Effector memory CD8-positive, alpha-beta T cell (primary cell): ENCODE measurements at regions not wholly inside any gene's neighbourhood (a gene's known extent, or its start where the extent isn't known, plus 50 kb on each side); places are given as distances from the start of the nearest gene placed in this dataset.
"Not testable (repeated sequence)": the region's sequence is repeated elsewhere in the genome, so short reads cannot be mapped to it uniquely, and the experiment has no call there.

ENCODE experiments used
- ATAC-seq: fragments of 150-1000 bp; cut with Tn5 transposase; replicated peaks from 2 replicates; pipeline ENCODE4 v1.10.0; 2021; ENCODE audit warnings: mild to moderate bottlenecking, moderate library complexity
- DNase-seq, 3 experiments: peaks; one replicate each; pipeline ENCODE4 v3.0.0; 2021
- H3K27ac Mint-ChIP-seq, 2 donors: one replicate each; pipeline ENCODE4 v1.8.0; 2022; ENCODE audit warnings: mild to moderate bottlenecking in 2 of 2, mixed read lengths in 2 of 2, moderate library complexity in 2 of 2
- H3K27me3 Mint-ChIP-seq, 2 donors: one replicate each; pipeline ENCODE4 v1.8.0; 2022; ENCODE audit warnings: mixed read lengths in 2 of 2
- H3K36me3 Mint-ChIP-seq: one replicate; pipeline ENCODE4 v1.8.0; 2022; ENCODE audit warnings: mild to moderate bottlenecking, moderate library complexity, mixed read lengths; ENCODE audit not compliant: insufficient read depth
- H3K4me1 Mint-ChIP-seq, 2 donors: one replicate each; pipeline ENCODE4 v1.8.0; 2022; ENCODE audit warnings: low read depth in 2 of 2, mixed read lengths in 2 of 2
- H3K4me3 Mint-ChIP-seq, 2 donors: one replicate each; pipeline ENCODE4 v1.8.0; 2022; ENCODE audit warnings: mild to moderate bottlenecking in 2 of 2, mixed read lengths in 2 of 2, moderate library complexity in 2 of 2
- H3K9me3 Mint-ChIP-seq, 2 donors: one replicate each; pipeline ENCODE4 v1.8.0; 2022; ENCODE audit warnings: mixed read lengths in 2 of 2

- peaks cover 8 to 43% of the 10 kb centered on the region in 2 donors for H3K27me3 Mint-ChIP-seq
- not testable (repeated sequence) for DNase-seq, H3K27ac Mint-ChIP-seq, H3K9me3 Mint-ChIP-seq, H3K4me1 Mint-ChIP-seq, H3K4me3 Mint-ChIP-seq, H3K36me3 Mint-ChIP-seq, ATAC-seq
Observed at GRCh38 chr10:45056806-45057205, 56.1 kb downstream of the ZNF22 start.

- ATAC-seq, result no peak
- Mint-ChIP-seq H3K36me3 (peaks cover 2% of the 10 kb centered on the region), H3K4me1 (no peaks in the 10 kb centered on the region), H3K4me3 (no peak overlapping the region), H3K27ac (no peak overlapping the region), H3K27me3 (peaks cover 8 to 47% of the 10 kb centered on the region in 2 donors), H3K9me3 (no peaks in the 10 kb centered on the region)
- no peak for DNase-seq
Observed at GRCh38 chr10:45058580-45058979, 57.9 kb downstream of the ZNF22 start.

GRCh38 chr10:45058992-45059561 lies 58.4 kb downstream of the ZNF22 start:
- ATAC-seq (no peak), DNase-seq (no peak)
- Mint-ChIP-seq H3K4me1 (no peaks in the 10 kb centered on the region), H3K9me3 (no peaks in the 10 kb centered on the region), H3K27ac (no peak overlapping the region), H3K4me3 (no peak overlapping the region), H3K27me3 (peaks cover 8 to 48% of the 10 kb centered on the region in 2 donors), H3K36me3 (peaks cover 2% of the 10 kb centered on the region)

- H3K4me1 Mint-ChIP-seq, result no peaks in the 10 kb centered on the region
- H3K27ac Mint-ChIP-seq, result no peak overlapping the region
- DNase-seq (no peak), ATAC-seq (no peak)
- H3K27me3 Mint-ChIP-seq, result peaks cover 8 to 49% of the 10 kb centered on the region in 2 donors
- H3K4me3 Mint-ChIP-seq, result no peak overlapping the region
- H3K36me3 Mint-ChIP-seq, result peaks cover 2% of the 10 kb centered on the region
- no peaks in the 10 kb centered on the region for H3K9me3 Mint-ChIP-seq
Observed at GRCh38 chr10:45059632-45060031, 58.9 kb downstream of the ZNF22 start.

- ATAC-seq (no peak), DNase-seq (no peak)
- Mint-ChIP-seq H3K27me3 (peaks cover 0 to 41% of the 10 kb centered on the region in 2 donors), H3K9me3 (no peaks in the 10 kb centered on the region), H3K36me3 (peaks cover 2% of the 10 kb centered on the region), H3K4me1 (no peaks in the 10 kb centered on the region), H3K4me3 (no peak overlapping the region), H3K27ac (no peak overlapping the region)
Observed at GRCh38 chr10:45061982-45062381, 61.3 kb downstream of the ZNF22 start.

GRCh38 chr10:45063591-45064231 lies 63.0 kb downstream of the ZNF22 start:
- H3K9me3 Mint-ChIP-seq, result no peaks in the 10 kb centered on the region
- no peak overlapping the region for H3K4me3 Mint-ChIP-seq
- no peaks in the 10 kb centered on the region for H3K4me1 Mint-ChIP-seq
- H3K27ac Mint-ChIP-seq, result no peak overlapping the region
- ATAC-seq (no peak), DNase-seq (no peak)
- peaks cover 2% of the 10 kb centered on the region for H3K36me3 Mint-ChIP-seq
- peaks cover 0 to 52% of the 10 kb centered on the region in 2 donors for H3K27me3 Mint-ChIP-seq

GRCh38 chr10:45064998-45065397 lies 64.3 kb downstream of the ZNF22 start:
- peaks cover 0 to 43% of the 10 kb centered on the region in 2 donors for H3K27me3 Mint-ChIP-seq
- no peak overlapping the region for H3K27ac Mint-ChIP-seq

GRCh38 chr10:45071043-45071813 lies 70.5 kb downstream of the ZNF22 start:
- no peak for DNase-seq
- H3K9me3 Mint-ChIP-seq, result peaks cover 0 to 2% of the 10 kb centered on the region in 2 donors
- no peak overlapping the region for H3K27ac Mint-ChIP-seq
- peaks cover 0 to 23% of the 10 kb centered on the region in 2 donors for H3K27me3 Mint-ChIP-seq
- H3K4me3 Mint-ChIP-seq, result no peak overlapping the region
- no peaks in the 10 kb centered on the region for H3K36me3 Mint-ChIP-seq
- ATAC-seq, result no peak
- H3K4me1 Mint-ChIP-seq, result peaks cover 0 to 4% of the 10 kb centered on the region in 2 donors

More at GRCh38 chr10:45064998-45065397, 64.3 kb downstream of the ZNF22 start:
- no peaks in the 10 kb centered on the region for H3K9me3 Mint-ChIP-seq
- DNase-seq, result no peak
- no peak for ATAC-seq
- no peaks in the 10 kb centered on the region for H3K4me1 Mint-ChIP-seq
- H3K36me3 Mint-ChIP-seq, result peaks cover 2% of the 10 kb centered on the region
- no peak overlapping the region for H3K4me3 Mint-ChIP-seq

- Mint-ChIP-seq H3K4me1 (peaks cover 3 to 6% of the 10 kb centered on the region in 2 donors), H3K9me3 (peaks cover 0 to 3% of the 10 kb centered on the region in 2 donors), H3K36me3 (no peaks in the 10 kb centered on the region), H3K27me3 (peaks cover 6 to 22% of the 10 kb centered on the region in 2 donors), H3K4me3 (no peak overlapping the region), H3K27ac (no peak overlapping the region)
- no peak for DNase-seq
- no peak for ATAC-seq
Observed at GRCh38 chr10:45075216-45075615, 74.5 kb downstream of the ZNF22 start.

GRCh38 chr10:45075826-45076380 lies 75.2 kb downstream of the ZNF22 start:
- Mint-ChIP-seq H3K4me1 (peaks cover 3 to 6% of the 10 kb centered on the region in 2 donors), H3K4me3 (no peak overlapping the region), H3K9me3 (peaks cover 0 to 3% of the 10 kb centered on the region in 2 donors), H3K27ac (peak overlapping the region in 1 of 2 donors; percentile 77), H3K36me3 (no peaks in the 10 kb centered on the region), H3K27me3 (peaks cover 10 to 22% of the 10 kb centered on the region in 2 donors)
- DNase-seq, result no peak
- ATAC-seq, result no peak

GRCh38 chr10:45076891-45077290 lies 76.2 kb downstream of the ZNF22 start:
- peaks cover 3 to 6% of the 10 kb centered on the region in 2 donors for H3K4me1 Mint-ChIP-seq
- H3K36me3 Mint-ChIP-seq, result no peaks in the 10 kb centered on the region
- H3K4me3 Mint-ChIP-seq, result peak overlapping the region; percentile 28 to 50
- peak overlapping the region; percentile 77 to 88 for H3K27ac Mint-ChIP-seq
- ATAC-seq (peak; percentile 98), DNase-seq (peak in 1 of 3 experiments; percentile 1)
- peaks cover 11 to 22% of the 10 kb centered on the region in 2 donors for H3K27me3 Mint-ChIP-seq
- H3K9me3 Mint-ChIP-seq, result peaks cover 0 to 1% of the 10 kb centered on the region in 2 donors

GRCh38 chr10:45080331-45080730 lies 79.6 kb downstream of the ZNF22 start:
- Mint-ChIP-seq H3K4me3 (no peak overlapping the region), H3K27me3 (peaks cover 15 to 34% of the 10 kb centered on the region in 2 donors), H3K9me3 (peaks cover under 1 to 1% of the 10 kb centered on the region in 2 donors), H3K4me1 (peaks cover 3 to 6% of the 10 kb centered on the region in 2 donors), H3K36me3 (no peaks in the 10 kb centered on the region), H3K27ac (no peak overlapping the region)
- DNase-seq (no peak), ATAC-seq (no peak)

- Mint-ChIP-seq H3K9me3 (peaks cover 5 to 8% of the 10 kb centered on the region in 2 donors), H3K4me1 (peaks cover 0 to 3% of the 10 kb centered on the region in 2 donors), H3K4me3 (no peak overlapping the region), H3K36me3 (no peaks in the 10 kb centered on the region), H3K27ac (no peak overlapping the region), H3K27me3 (peaks cover 21 to 22% of the 10 kb centered on the region in 2 donors)
- DNase-seq (no peak), ATAC-seq (peak; percentile 64)
Observed at GRCh38 chr10:45082176-45082575, 81.5 kb downstream of the ZNF22 start.
